ENCODE measurements at regions not wholly inside any gene's neighbourhood (a gene's known extent, or its start where the extent isn't known, plus 50 kb on each side); places are given as distances from the start of the nearest gene placed in this dataset.

- 77% methylated on average over 2 of the region's 2 CpGs for WGBS
- Histone ChIP-seq H3K9me3 (ENCODE audit: control insufficient read depth in 2 of 2, insufficient read depth in 1 of 2, low read length in 1 of 2) (no peaks in the 10 kb centered on the region), H3K27ac (ENCODE audit: low read depth in 1 of 2, low read length in 1 of 2) (no peak overlapping the region), H3K4me3 (ENCODE audit: low read length in 2 of 2) (no peak overlapping the region), H3K4me1 (ENCODE audit: control insufficient read depth in 2 of 2, insufficient read depth in 2 of 2, low read length in 2 of 2) (no peaks in the 10 kb centered on the region), H3K36me3 (ENCODE audit: control insufficient read depth in 2 of 2, insufficient read depth in 2 of 2, low read length in 1 of 2) (no peaks in the 10 kb centered on the region), H3K27me3 (ENCODE audit: control insufficient read depth in 2 of 2, insufficient read depth in 1 of 2, low read length in 1 of 2) (no peaks in the 10 kb centered on the region)
- DNase-seq (ENCODE audit: low read depth in 6 of 9, low spot score in 9 of 9) = no peak
These were observed 339.1 kb downstream of the FRK start for GRCh38 chr6:115721564-115721963.

- Histone ChIP-seq H3K36me3 (ENCODE audit: control insufficient read depth in 2 of 2, insufficient read depth in 2 of 2, low read length in 1 of 2) (no peaks in the 10 kb centered on the region), H3K4me3 (ENCODE audit: low read length in 2 of 2) (no peak overlapping the region), H3K27ac (ENCODE audit: low read depth in 1 of 2, low read length in 1 of 2) (no peak overlapping the region), H3K27me3 (ENCODE audit: control insufficient read depth in 2 of 2, insufficient read depth in 1 of 2, low read length in 1 of 2) (no peaks in the 10 kb centered on the region), H3K9me3 (ENCODE audit: control insufficient read depth in 2 of 2, insufficient read depth in 1 of 2, low read length in 1 of 2) (peaks cover 0 to 3% of the 10 kb centered on the region in 2 donors), H3K4me1 (ENCODE audit: control insufficient read depth in 2 of 2, insufficient read depth in 2 of 2, low read length in 2 of 2) (no peaks in the 10 kb centered on the region)
- 98% methylated on average over 1 of the region's 1 CpG for WGBS
- DNase-seq (ENCODE audit: low read depth in 6 of 9, low spot score in 9 of 9) = no peak
These were observed 339.8 kb downstream of the FRK start for GRCh38 chr6:115720900-115721299.

- H3K4me3 ChIP-seq (ENCODE audit: low read length in 2 of 2) = no peak overlapping the region
- no peaks in the 10 kb centered on the region for H3K27me3 ChIP-seq (ENCODE audit: control insufficient read depth in 2 of 2, insufficient read depth in 1 of 2, low read length in 1 of 2)
- H3K4me1 ChIP-seq (ENCODE audit: control insufficient read depth in 2 of 2, insufficient read depth in 2 of 2, low read length in 2 of 2) = no peaks in the 10 kb centered on the region
- no peaks in the 10 kb centered on the region for H3K36me3 ChIP-seq (ENCODE audit: control insufficient read depth in 2 of 2, insufficient read depth in 2 of 2, low read length in 1 of 2)
- 6% methylated on average over 1 of the region's 1 CpG for WGBS
- no peak for DNase-seq (ENCODE audit: low read depth in 6 of 9, low spot score in 9 of 9)
- H3K27ac ChIP-seq (ENCODE audit: low read depth in 1 of 2, low read length in 1 of 2) = no peak overlapping the region
- peaks cover 0 to 5% of the 10 kb centered on the region in 2 donors for H3K9me3 ChIP-seq (ENCODE audit: control insufficient read depth in 2 of 2, insufficient read depth in 1 of 2, low read length in 1 of 2)
These were observed 343.2 kb downstream of the FRK start for GRCh38 chr6:115717472-115717871.

GRCh38 chr6:115717062-115717461 lies 343.6 kb downstream of the FRK start:
- Histone ChIP-seq H3K27me3 (ENCODE audit: control insufficient read depth in 2 of 2, insufficient read depth in 1 of 2, low read length in 1 of 2) (no peaks in the 10 kb centered on the region), H3K4me3 (ENCODE audit: low read length in 2 of 2) (no peak overlapping the region), H3K9me3 (ENCODE audit: control insufficient read depth in 2 of 2, insufficient read depth in 1 of 2, low read length in 1 of 2) (peaks cover 0 to 5% of the 10 kb centered on the region in 2 donors), H3K27ac (ENCODE audit: low read depth in 1 of 2, low read length in 1 of 2) (no peak overlapping the region), H3K36me3 (ENCODE audit: control insufficient read depth in 2 of 2, insufficient read depth in 2 of 2, low read length in 1 of 2) (no peaks in the 10 kb centered on the region), H3K4me1 (ENCODE audit: control insufficient read depth in 2 of 2, insufficient read depth in 2 of 2, low read length in 2 of 2) (no peaks in the 10 kb centered on the region)
- no peak for DNase-seq (ENCODE audit: low read depth in 6 of 9, low spot score in 9 of 9)

GRCh38 chr6:115712291-115712961 lies 348.3 kb downstream of the FRK start:
- DNase-seq (ENCODE audit: low read depth in 6 of 9, low spot score in 9 of 9) = no peak
- no peaks in the 10 kb centered on the region for H3K27me3 ChIP-seq (ENCODE audit: control insufficient read depth in 2 of 2, insufficient read depth in 1 of 2, low read length in 1 of 2)
- 86% methylated on average over 6 of the region's 6 CpGs for WGBS
- no peak overlapping the region for H3K4me3 ChIP-seq (ENCODE audit: low read length in 2 of 2)
- peaks cover 0 to 5% of the 10 kb centered on the region in 2 donors for H3K9me3 ChIP-seq (ENCODE audit: control insufficient read depth in 2 of 2, insufficient read depth in 1 of 2, low read length in 1 of 2)
- H3K4me1 ChIP-seq (ENCODE audit: control insufficient read depth in 2 of 2, insufficient read depth in 2 of 2, low read length in 2 of 2) = no peaks in the 10 kb centered on the region
- no peak overlapping the region for H3K27ac ChIP-seq (ENCODE audit: low read depth in 1 of 2, low read length in 1 of 2)
- no peaks in the 10 kb centered on the region for H3K36me3 ChIP-seq (ENCODE audit: control insufficient read depth in 2 of 2, insufficient read depth in 2 of 2, low read length in 1 of 2)

- no peak overlapping the region for H3K27ac ChIP-seq (ENCODE audit: low read depth in 1 of 2, low read length in 1 of 2)
- H3K4me3 ChIP-seq (ENCODE audit: low read length in 2 of 2) = no peak overlapping the region
- WGBS = 65% methylated on average over 2 of the region's 2 CpGs
- no peaks in the 10 kb centered on the region for H3K27me3 ChIP-seq (ENCODE audit: control insufficient read depth in 2 of 2, insufficient read depth in 1 of 2, low read length in 1 of 2)
- no peaks in the 10 kb centered on the region for H3K36me3 ChIP-seq (ENCODE audit: control insufficient read depth in 2 of 2, insufficient read depth in 2 of 2, low read length in 1 of 2)
- no peaks in the 10 kb centered on the region for H3K4me1 ChIP-seq (ENCODE audit: control insufficient read depth in 2 of 2, insufficient read depth in 2 of 2, low read length in 2 of 2)
- H3K9me3 ChIP-seq (ENCODE audit: control insufficient read depth in 2 of 2, insufficient read depth in 1 of 2, low read length in 1 of 2) = peaks cover 0 to 2% of the 10 kb centered on the region in 2 donors
- no peak for DNase-seq (ENCODE audit: low read depth in 6 of 9, low spot score in 9 of 9)
These were observed 351.8 kb downstream of the FRK start for GRCh38 chr6:115708850-115709249.

GRCh38 chr6:115706981-115707380 lies 353.7 kb downstream of the FRK start:
- H3K36me3 ChIP-seq (ENCODE audit: control insufficient read depth in 2 of 2, insufficient read depth in 2 of 2, low read length in 1 of 2) = no peaks in the 10 kb centered on the region
- no peaks in the 10 kb centered on the region for H3K27me3 ChIP-seq (ENCODE audit: control insufficient read depth in 2 of 2, insufficient read depth in 1 of 2, low read length in 1 of 2)
- H3K4me1 ChIP-seq (ENCODE audit: control insufficient read depth in 2 of 2, insufficient read depth in 2 of 2, low read length in 2 of 2) = no peaks in the 10 kb centered on the region
- no peak overlapping the region for H3K4me3 ChIP-seq (ENCODE audit: low read length in 2 of 2)
- WGBS = 96% methylated on average over 2 of the region's 2 CpGs
- peaks cover 0 to 7% of the 10 kb centered on the region in 2 donors for H3K9me3 ChIP-seq (ENCODE audit: control insufficient read depth in 2 of 2, insufficient read depth in 1 of 2, low read length in 1 of 2)
- no peak for DNase-seq (ENCODE audit: low read depth in 6 of 9, low spot score in 9 of 9)
- no peak overlapping the region for H3K27ac ChIP-seq (ENCODE audit: low read depth in 1 of 2, low read length in 1 of 2)

- no peaks in the 10 kb centered on the region for H3K4me1 ChIP-seq (ENCODE audit: control insufficient read depth in 2 of 2, insufficient read depth in 2 of 2, low read length in 2 of 2)
- H3K4me3 ChIP-seq (ENCODE audit: low read length in 2 of 2) = no peak overlapping the region
- peaks cover 0 to 7% of the 10 kb centered on the region in 2 donors for H3K9me3 ChIP-seq (ENCODE audit: control insufficient read depth in 2 of 2, insufficient read depth in 1 of 2, low read length in 1 of 2)
- no peaks in the 10 kb centered on the region for H3K36me3 ChIP-seq (ENCODE audit: control insufficient read depth in 2 of 2, insufficient read depth in 2 of 2, low read length in 1 of 2)
- H3K27me3 ChIP-seq (ENCODE audit: control insufficient read depth in 2 of 2, insufficient read depth in 1 of 2, low read length in 1 of 2) = no peaks in the 10 kb centered on the region
- H3K27ac ChIP-seq (ENCODE audit: low read depth in 1 of 2, low read length in 1 of 2) = no peak overlapping the region
- no peak for DNase-seq (ENCODE audit: low read depth in 6 of 9, low spot score in 9 of 9)
These were observed 354.4 kb downstream of the FRK start for GRCh38 chr6:115706324-115706723.

- Histone ChIP-seq H3K4me3 (ENCODE audit: low read length in 2 of 2) (no peak overlapping the region), H3K9me3 (ENCODE audit: control insufficient read depth in 2 of 2, insufficient read depth in 1 of 2, low read length in 1 of 2) (peaks cover 0 to 7% of the 10 kb centered on the region in 2 donors), H3K27me3 (ENCODE audit: control insufficient read depth in 2 of 2, insufficient read depth in 1 of 2, low read length in 1 of 2) (no peaks in the 10 kb centered on the region), H3K4me1 (ENCODE audit: control insufficient read depth in 2 of 2, insufficient read depth in 2 of 2, low read length in 2 of 2) (no peaks in the 10 kb centered on the region), H3K27ac (ENCODE audit: low read depth in 1 of 2, low read length in 1 of 2) (no peak overlapping the region), H3K36me3 (ENCODE audit: control insufficient read depth in 2 of 2, insufficient read depth in 2 of 2, low read length in 1 of 2) (no peaks in the 10 kb centered on the region)
- DNase-seq (ENCODE audit: low read depth in 6 of 9, low spot score in 9 of 9) = no peak
- WGBS = 89% methylated on average over 3 of the region's 3 CpGs
These were observed 356.7 kb downstream of the FRK start for GRCh38 chr6:115704028-115704427.

- no peaks in the 10 kb centered on the region for H3K27me3 ChIP-seq (ENCODE audit: control insufficient read depth in 2 of 2, insufficient read depth in 1 of 2, low read length in 1 of 2)
- no peak overlapping the region for H3K4me3 ChIP-seq (ENCODE audit: low read length in 2 of 2)
- H3K27ac ChIP-seq (ENCODE audit: low read depth in 1 of 2, low read length in 1 of 2) = no peak overlapping the region
These were observed 369.3 kb downstream of the FRK start for GRCh38 chr6:115691433-115691832.

More at GRCh38 chr6:115691433-115691832, 369.3 kb downstream of the FRK start:
- Histone ChIP-seq H3K4me1 (ENCODE audit: control insufficient read depth in 2 of 2, insufficient read depth in 2 of 2, low read length in 2 of 2) (no peaks in the 10 kb centered on the region), H3K36me3 (ENCODE audit: control insufficient read depth in 2 of 2, insufficient read depth in 2 of 2, low read length in 1 of 2) (no peaks in the 10 kb centered on the region), H3K9me3 (ENCODE audit: control insufficient read depth in 2 of 2, insufficient read depth in 1 of 2, low read length in 1 of 2) (no peaks in the 10 kb centered on the region)
- DNase-seq (ENCODE audit: low read depth in 6 of 9, low spot score in 9 of 9) = no peak

Data from thymus (tissue), 11 donors.